Transverse colon (tissue), 4 donors: ENCODE measurements at regions not wholly inside any gene's neighbourhood (a gene's known extent, or its start where the extent isn't known, plus 50 kb on each side); places are given as distances from the start of the nearest gene placed in this dataset.

Experiments used
- DNase-seq: peaks from one replicate; pipeline ENCODE4 v3.0.0-alpha.2; 2019
- H3K27ac ChIP-seq, 4 donors: fragments of 200-600 bp; sonication (generic); 2 replicates each; pipeline ENCODE4 v1.5.1; 2016 to 2018; ENCODE audit warnings: inconsistent platforms in 4 of 4
- H3K27me3 ChIP-seq: fragments of 200-600 bp; sonication (generic); 2 replicates; pipeline ENCODE4 v1.5.1; 2017; ENCODE audit warnings: inconsistent platforms
- H3K36me3 ChIP-seq, 4 donors: fragments of 200-600 bp; sonication (generic); 2 replicates each; pipeline ENCODE4 v1.5.1; 2017 to 2019; ENCODE audit warnings: inconsistent platforms in 4 of 4
- H3K4me1 ChIP-seq, 4 donors: fragments of 200-600 bp; sonication (generic); 2 replicates each; pipeline ENCODE4 v1.5.1; 2017 to 2020; ENCODE audit warnings: inconsistent platforms in 4 of 4
- H3K4me3 ChIP-seq, 4 donors: fragments of 200-600 bp; sonication (generic); 1 replicate in 1 of 4; 2 replicates in 3 of 4; pipeline versions ENCODE4 v1.5.1 to v1.6.1; 2017 to 2019; ENCODE audit warnings: inconsistent platforms in 4 of 4
- H3K9me3 ChIP-seq, 2 donors: fragments of 200-600 bp; sonication (generic); 2 replicates each; pipeline ENCODE4 v1.5.1; 2017 to 2019; ENCODE audit warnings: inconsistent platforms in 2 of 2
- CTCF ChIP-seq, 5 experiments: fragments of 200-600 bp in 3 of 5; fragments of 450-650 bp in 2 of 5; sonication (generic) in 3 of 5; IDR thresholded peaks; 1 replicate in 2 of 5; 2 replicates in 3 of 5; pipeline ENCODE4 v1.5.1; 2016 to 2017; ENCODE audit warnings: antibody characterized with exemption in 5 of 5, inconsistent platforms in 3 of 5, mild to moderate bottlenecking in 2 of 5, moderate library complexity in 1 of 5
- EP300 ChIP-seq: sonication (generic); formaldehyde crosslinking; IDR thresholded peaks from one replicate; pipeline ENCODE4 v1.6.1; 2017; ENCODE audit warnings: antibody characterized with exemption, low read depth
- POLR2A ChIP-seq: fragments of 450-650 bp; IDR thresholded peaks from one replicate; pipeline ENCODE4 v1.6.1; 2016; ENCODE audit warnings: antibody characterized with exemption, mild to moderate bottlenecking, moderate library complexity
- POLR2AphosphoS5 ChIP-seq, 3 donors: sonication (generic); formaldehyde crosslinking; IDR thresholded peaks; one replicate each; pipeline ENCODE4 v1.6.1; 2016; ENCODE audit warnings: antibody characterized with exemption in 3 of 3
- WGBS, 2 donors: methylation state at CpG; one replicate each; pipeline ENCODE4 v1.1.5; 2018; ENCODE audit warnings: low coverage in 1 of 2; 5-methylcytosine and 5-hydroxymethylcytosine counted together
- in situ Hi-C, 4 donors: fragments of 200-750 bp; cut with MboI; loops; one replicate each; pipeline versions ENCODE4 v1.15.0 to v1.15.1; 2017; ENCODE audit warnings: low sequenced_read_pairs in 3 of 4, low pct_ligation_motif_present in 1 of 4, low pct_unique_long_range_greater_than_20kb in 1 of 4
- intact Hi-C: fragments of 100-400 bp; cut with DNase I; formaldehyde crosslinking; loops from one replicate; pipeline ENCODE4 v1.15.1; 2023; ENCODE audit warnings: low total_unique reads

- no peak overlapping the region for H3K27ac ChIP-seq
- intact Hi-C loops: no loop called here
- no peak overlapping the region for H3K4me3 ChIP-seq
- DNase-seq: no peak
- H3K9me3 ChIP-seq: no peaks in the 10 kb centered on the region
- H3K27me3 ChIP-seq: no peaks in the 10 kb centered on the region
- no peak for TF ChIP-seq POLR2A
- no peak for TF ChIP-seq CTCF (IDR thresholded peaks at IDR 0.05)
- TF ChIP-seq EP300: no peak
- TF ChIP-seq POLR2AphosphoS5 (IDR thresholded peaks at IDR 0.05): no peak
- H3K4me1 ChIP-seq: no peaks in the 10 kb centered on the region
- in situ Hi-C loops: no loop called here
- H3K36me3 ChIP-seq: no peaks in the 10 kb centered on the region
Observed at GRCh38 chr19:30319876-30320275, 52.3 kb upstream of the ZNF536 start.

GRCh38 chr19:30320466-30320865 is 51.7 kb upstream of the ZNF536 start:
- in situ Hi-C loops: no loop called here
- H3K36me3 ChIP-seq: no peaks in the 10 kb centered on the region
- H3K4me1 ChIP-seq: no peaks in the 10 kb centered on the region
- 53 to 76% methylated on average over 3 to 15 of the region's 15 CpGs for WGBS, 2 donors
- H3K4me3 ChIP-seq: no peak overlapping the region
- TF ChIP-seq CTCF (IDR thresholded peaks at IDR 0.05) (no peak), POLR2A (no peak), EP300 (no peak), POLR2AphosphoS5 (IDR thresholded peaks at IDR 0.05) (no peak)
- H3K27me3 ChIP-seq: no peaks in the 10 kb centered on the region
- no peak overlapping the region for H3K27ac ChIP-seq
- intact Hi-C loops: no loop called here
- DNase-seq: no peak
- no peaks in the 10 kb centered on the region for H3K9me3 ChIP-seq

GRCh38 chr19:30320916-30321315 is 51.3 kb upstream of the ZNF536 start:
- in situ Hi-C loops (no loop called here), intact Hi-C loops (no loop called here)
- WGBS, 2 donors: 81 to 82% methylated on average over 6 to 11 of the region's 11 CpGs
- TF ChIP-seq POLR2AphosphoS5 (IDR thresholded peaks at IDR 0.05) (no peak), CTCF (IDR thresholded peaks at IDR 0.05) (no peak), POLR2A (no peak)
- H3K36me3 ChIP-seq: no peaks in the 10 kb centered on the region
- H3K4me1 ChIP-seq: peaks cover 0 to 3% (median 0%) of the 10 kb centered on the region in 4 donors
- no peaks in the 10 kb centered on the region for H3K27me3 ChIP-seq
- no peak overlapping the region for H3K4me3 ChIP-seq
- H3K9me3 ChIP-seq: no peaks in the 10 kb centered on the region
- H3K27ac ChIP-seq: no peak overlapping the region
- DNase-seq: no peak
